ENCODE measurements at regions not wholly inside any gene's neighbourhood (a gene's known extent, or its start where the extent isn't known, plus 50 kb on each side); places are given as distances from the start of the nearest gene placed in this dataset.

DNA sequence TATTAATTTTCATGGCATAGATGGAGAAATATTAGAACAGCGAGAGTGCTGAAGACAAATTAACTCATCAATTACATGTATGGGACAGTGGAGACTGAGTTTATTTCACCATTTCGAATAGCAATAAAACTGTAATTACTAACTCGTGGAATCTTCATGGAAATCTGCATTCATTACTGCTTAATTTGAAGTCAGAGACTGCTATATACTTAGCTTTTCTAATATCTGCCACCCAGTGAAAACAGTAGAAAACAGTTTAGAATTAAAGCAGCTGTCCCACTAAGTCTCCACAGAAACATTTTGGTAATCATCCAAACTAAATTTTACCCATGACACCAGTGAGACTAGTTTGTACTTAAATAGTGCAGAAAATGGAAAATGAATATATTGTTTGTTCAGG is 56.8 kb downstream of the IZUMO3 start:
- intact Hi-C loops (cut with micrococcal nuclease): no loop called here
- Mint-ChIP-seq H3K27ac (no peak overlapping the region), H3K4me3 (no peak overlapping the region), H3K36me3 (ENCODE audit: low read depth) (no peaks in the 10 kb centered on the region), H3K27me3 (no peaks in the 10 kb centered on the region), H3K4me1 (no peaks in the 10 kb centered on the region), H3K9me3 (peaks cover 6% of the 10 kb centered on the region)
- ATAC-seq (ENCODE audit: low read depth) (no peak), DNase-seq (no peak)
- ChIA-PET CTCF (no interaction called here), POLR2A (no interaction called here)
- TF ChIP-seq CTCF (IDR thresholded peaks at IDR 0.05): no peak

GRCh38 chr9:24487946-24488345 is 57.8 kb downstream of the IZUMO3 start:
- POLR2A ChIA-PET: no interaction called here
- Mint-ChIP-seq H3K4me3 (no peak overlapping the region), H3K9me3 (peaks cover 3% of the 10 kb centered on the region), H3K4me1 (no peaks in the 10 kb centered on the region), H3K36me3 (ENCODE audit: low read depth) (no peaks in the 10 kb centered on the region), H3K27ac (no peak overlapping the region), H3K27me3 (no peaks in the 10 kb centered on the region)
- DNase-seq: no peak
- intact Hi-C loops (cut with micrococcal nuclease): no loop called here
- no peak for ATAC-seq (ENCODE audit: low read depth)
- CTCF ChIA-PET: no interaction called here
- no peak for TF ChIP-seq CTCF (IDR thresholded peaks at IDR 0.05)

GRCh38 chr9:24487250-24487861 is 58.3 kb downstream of the IZUMO3 start:
- H3K27me3 Mint-ChIP-seq: no peaks in the 10 kb centered on the region
- DNase-seq (no peak), ATAC-seq (ENCODE audit: low read depth) (no peak)
- ChIA-PET CTCF (no interaction called here), POLR2A (no interaction called here)
- H3K27ac Mint-ChIP-seq: no peak overlapping the region
- H3K9me3 Mint-ChIP-seq: peaks cover 3% of the 10 kb centered on the region
- H3K36me3 Mint-ChIP-seq (ENCODE audit: low read depth): no peaks in the 10 kb centered on the region
- intact Hi-C loops (cut with micrococcal nuclease): no loop called here
- no peak overlapping the region for H3K4me3 Mint-ChIP-seq
- no peaks in the 10 kb centered on the region for H3K4me1 Mint-ChIP-seq
- no peak for TF ChIP-seq CTCF (IDR thresholded peaks at IDR 0.05)

- ChIA-PET POLR2A (no interaction called here), CTCF (no interaction called here)
- Mint-ChIP-seq H3K4me1 (no peaks in the 10 kb centered on the region), H3K36me3 (ENCODE audit: low read depth) (no peaks in the 10 kb centered on the region), H3K27ac (no peak overlapping the region), H3K4me3 (no peak overlapping the region), H3K9me3 (peaks cover 2% of the 10 kb centered on the region), H3K27me3 (no peaks in the 10 kb centered on the region)
- intact Hi-C loops (cut with micrococcal nuclease): no loop called here
- no peak for DNase-seq
- no peak for TF ChIP-seq CTCF (IDR thresholded peaks at IDR 0.05)
- no peak for ATAC-seq (ENCODE audit: low read depth)
Measured at GRCh38 chr9:24479361-24480059, 66.2 kb downstream of the IZUMO3 start.

- ATAC-seq (ENCODE audit: low read depth) (no peak), DNase-seq (no peak)
- Mint-ChIP-seq H3K27me3 (no peaks in the 10 kb centered on the region), H3K36me3 (ENCODE audit: low read depth) (no peaks in the 10 kb centered on the region), H3K4me3 (no peak overlapping the region), H3K9me3 (peaks cover 7% of the 10 kb centered on the region), H3K27ac (no peak overlapping the region), H3K4me1 (no peaks in the 10 kb centered on the region)
- no peak for TF ChIP-seq CTCF (IDR thresholded peaks at IDR 0.05)
- CTCF ChIA-PET: no interaction called here
- intact Hi-C loops (cut with micrococcal nuclease): no loop called here
- POLR2A ChIA-PET: no interaction called here
Measured at GRCh38 chr9:24464319-24464951, 81.3 kb downstream of the IZUMO3 start.
